Cardiac fibroblast (primary cell): ENCODE measurements at regions not wholly inside any gene's neighbourhood (a gene's known extent, or its start where the extent isn't known, plus 50 kb on each side); places are given as distances from the start of the nearest gene placed in this dataset.

Experiments
- DNase-seq, 2 donors: peaks; one replicate each; pipeline versions ENCODE4 v3.0.0 to v3.0.0-alpha.2; 2010; ENCODE audit warnings: low read depth in 2 of 2
- H3K4me3 ChIP-seq, 2 donors: replicated peaks in 1 of 2; 1 replicate in 1 of 2; 2 replicates in 1 of 2; pipeline ENCODE4 v1.5.1; 2011; ENCODE audit warnings: low read depth in 2 of 2, low read length in 2 of 2, mild to moderate bottlenecking in 2 of 2, moderate library complexity in 1 of 2
- CTCF ChIP-seq: IDR thresholded peaks from one replicate; pipeline ENCODE4 v1.5.1; 2011; ENCODE audit warnings: low read depth, mild to moderate bottlenecking, low read length, inconsistent platforms

DNA sequence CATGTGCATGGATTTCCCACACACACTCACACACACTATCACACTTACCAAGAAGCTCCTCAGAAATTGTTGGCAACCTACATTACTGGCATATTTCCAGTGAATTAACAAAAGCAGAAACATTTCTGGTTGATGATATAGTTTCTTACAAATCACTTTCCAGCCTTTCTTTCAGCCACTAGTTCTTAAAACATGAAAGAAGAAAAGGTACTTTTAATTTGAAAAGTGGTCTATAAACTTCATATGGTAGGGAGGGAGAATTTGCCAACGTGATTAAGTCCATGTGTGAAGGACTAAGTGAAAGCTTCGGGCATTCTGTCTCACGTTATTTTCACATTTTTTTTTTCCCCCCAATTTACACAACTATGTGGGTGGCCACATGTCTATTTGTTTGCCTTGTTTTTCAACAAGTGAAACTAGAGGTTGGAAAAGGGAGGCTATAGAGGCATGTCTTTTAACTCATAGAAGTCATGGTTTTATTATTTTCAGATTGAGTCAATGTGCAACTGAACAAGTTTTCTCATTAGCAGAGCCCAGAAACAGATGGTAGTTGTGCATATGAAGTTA, 832.1 kb upstream of the INTU start:
- TF ChIP-seq CTCF, result no peak
- DNase-seq, result peak; percentile 10 to 78
- H3K4me3 ChIP-seq, result no peak overlapping the region

GRCh38 chr4:126807132-126807531, 825.6 kb upstream of the INTU start:
- no peak overlapping the region for H3K4me3 ChIP-seq
- TF ChIP-seq CTCF, result no peak
- DNase-seq, result no peak

GRCh38 chr4:126812076-126812475, 820.7 kb upstream of the INTU start:
- no peak for TF ChIP-seq CTCF
- H3K4me3 ChIP-seq, result no peak overlapping the region
- no peak for DNase-seq

DNA sequence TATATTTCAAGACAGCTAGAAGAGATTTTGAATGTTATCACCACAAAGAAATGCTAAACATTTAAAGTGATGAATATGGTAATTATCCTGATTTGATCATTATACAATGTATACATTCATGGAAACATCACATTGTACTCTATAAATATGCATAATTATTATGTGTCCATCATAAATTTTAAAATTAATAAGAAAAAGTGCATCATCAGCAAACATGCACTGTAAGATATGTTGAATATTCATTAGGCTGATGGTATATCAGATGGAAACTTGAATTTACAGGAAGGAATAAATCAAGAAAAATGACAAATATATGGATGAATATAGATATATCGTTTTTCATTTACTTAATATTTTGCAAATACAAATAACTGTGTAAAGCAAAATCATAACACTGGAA, 812.1 kb upstream of the INTU start:
- no peak for DNase-seq
- no peak for TF ChIP-seq CTCF
- H3K4me3 ChIP-seq, result no peak overlapping the region

DNA sequence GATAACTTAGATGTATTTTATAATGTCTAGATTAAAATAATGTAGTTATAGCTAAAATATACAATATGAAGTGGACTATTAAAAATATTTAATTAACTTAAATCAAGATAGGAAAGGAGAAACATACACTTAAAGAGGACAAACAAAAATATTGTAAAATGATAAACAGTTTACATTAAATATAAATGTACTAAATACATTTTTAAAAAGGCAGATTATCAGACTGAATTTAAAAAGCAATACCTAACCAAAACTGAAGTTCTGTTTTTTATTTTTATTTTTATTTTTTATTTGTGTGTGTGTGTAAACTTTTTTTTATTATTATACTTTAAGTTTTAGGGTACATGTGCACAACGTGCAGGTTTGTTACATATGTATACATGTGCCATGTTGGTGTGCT, 811.6 kb upstream of the INTU start:
- TF ChIP-seq CTCF, result no peak
- H3K4me3 ChIP-seq, result no peak overlapping the region
- no peak for DNase-seq

GRCh38 chr4:126825083-126825482, 807.7 kb upstream of the INTU start:
- H3K4me3 ChIP-seq, result no peak overlapping the region
- DNase-seq, result no peak
- TF ChIP-seq CTCF, result no peak

DNA sequence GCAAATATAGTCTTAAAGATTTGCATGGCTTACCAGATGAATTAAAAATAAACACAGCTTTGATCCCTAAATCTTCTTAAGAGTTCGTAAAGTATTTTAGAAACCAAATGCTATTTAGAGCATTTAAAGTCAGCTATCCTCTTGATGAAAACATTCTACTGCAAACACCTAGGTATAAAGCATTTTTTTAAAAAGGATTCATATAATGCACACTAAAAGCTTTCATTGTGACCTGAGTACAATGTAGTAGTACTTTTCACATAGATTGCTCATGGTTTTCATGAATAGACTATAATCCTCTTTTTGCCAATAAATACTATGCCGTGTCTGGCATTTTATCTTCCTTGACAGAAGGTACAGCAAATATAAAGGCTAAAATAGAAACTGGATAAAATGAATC, 805.1 kb upstream of the INTU start:
- DNase-seq, result no peak
- H3K4me3 ChIP-seq, result no peak overlapping the region
- no peak for TF ChIP-seq CTCF
